Stimulated activated memory B cell treated with anti-CD40 and anti-IgM and Interleukin-4, amounts not matched to agents 10 μg/mL and 1 μg/mL and 100 μg/mL, for 72 hours (primary cell): ENCODE measurements at regions not wholly inside any gene's neighbourhood (a gene's known extent, or its start where the extent isn't known, plus 50 kb on each side); places are given as distances from the start of the nearest gene placed in this dataset.

Experiments
- ATAC-seq: fragments of 150-1000 bp; cut with Tn5 transposase; 2 replicates; pipeline ENCODE4 v1.10.0; 2021
- H3K27ac Mint-ChIP-seq: one replicate; pipeline ENCODE4 v1.8.0; 2022; ENCODE audit warnings: mild to moderate bottlenecking, mixed read lengths
- H3K27me3 Mint-ChIP-seq: one replicate; pipeline ENCODE4 v1.8.0; 2022; ENCODE audit warnings: mixed read lengths
- H3K36me3 Mint-ChIP-seq: one replicate; pipeline ENCODE4 v1.8.0; 2022; ENCODE audit warnings: mixed read lengths
- H3K4me1 Mint-ChIP-seq: one replicate; pipeline ENCODE4 v1.8.0; 2022; ENCODE audit warnings: mixed read lengths
- H3K4me3 Mint-ChIP-seq: one replicate; pipeline ENCODE4 v1.8.0; 2022; ENCODE audit warnings: mild to moderate bottlenecking, moderate library complexity, mixed read lengths
- H3K9me3 Mint-ChIP-seq: one replicate; pipeline ENCODE4 v1.8.0; 2022; ENCODE audit warnings: mixed read lengths

- Mint-ChIP-seq H3K27me3 (peaks cover 17% of the 10 kb centered on the region), H3K9me3 (no peaks in the 10 kb centered on the region), H3K27ac (no peak overlapping the region), H3K4me1 (peaks cover 6% of the 10 kb centered on the region), H3K4me3 (no peak overlapping the region), H3K36me3 (no peaks in the 10 kb centered on the region)
- no peak for ATAC-seq
These were observed 490.5 kb downstream of the TNS1 start for GRCh38 chr2:217512259-217512658.

- no peak for ATAC-seq
- H3K4me1 Mint-ChIP-seq: peaks cover 6% of the 10 kb centered on the region
These were observed 490.9 kb downstream of the TNS1 start for GRCh38 chr2:217511850-217512249.

GRCh38 chr2:217510771-217511291 is 492.0 kb downstream of the TNS1 start:
- Mint-ChIP-seq H3K27me3 (peaks cover 17% of the 10 kb centered on the region), H3K36me3 (no peaks in the 10 kb centered on the region)

More at GRCh38 chr2:217511850-217512249, 490.9 kb downstream of the TNS1 start:
- no peak overlapping the region for H3K27ac Mint-ChIP-seq
- peaks cover 17% of the 10 kb centered on the region for H3K27me3 Mint-ChIP-seq
- no peaks in the 10 kb centered on the region for H3K36me3 Mint-ChIP-seq
- H3K9me3 Mint-ChIP-seq: no peaks in the 10 kb centered on the region
- H3K4me3 Mint-ChIP-seq: no peak overlapping the region

GRCh38 chr2:217505303-217505702 is 497.5 kb downstream of the TNS1 start:
- Mint-ChIP-seq H3K9me3 (no peaks in the 10 kb centered on the region), H3K27ac (no peak overlapping the region), H3K36me3 (no peaks in the 10 kb centered on the region), H3K4me1 (no peaks in the 10 kb centered on the region), H3K4me3 (no peak overlapping the region), H3K27me3 (peaks cover 5% of the 10 kb centered on the region)
- ATAC-seq: no peak

More at GRCh38 chr2:217510771-217511291, 492.0 kb downstream of the TNS1 start:
- ATAC-seq: no peak
- H3K9me3 Mint-ChIP-seq: no peaks in the 10 kb centered on the region
- H3K4me1 Mint-ChIP-seq: peaks cover 6% of the 10 kb centered on the region
- no peak overlapping the region for H3K27ac Mint-ChIP-seq
- H3K4me3 Mint-ChIP-seq: no peak overlapping the region

GRCh38 chr2:217501887-217502286 is 500.9 kb downstream of the TNS1 start:
- Mint-ChIP-seq H3K4me1 (no peaks in the 10 kb centered on the region), H3K4me3 (no peak overlapping the region), H3K27ac (no peak overlapping the region), H3K9me3 (no peaks in the 10 kb centered on the region), H3K27me3 (no peaks in the 10 kb centered on the region), H3K36me3 (no peaks in the 10 kb centered on the region)
- ATAC-seq: no peak

- ATAC-seq: no peak
- Mint-ChIP-seq H3K4me1 (no peaks in the 10 kb centered on the region), H3K36me3 (no peaks in the 10 kb centered on the region), H3K27me3 (no peaks in the 10 kb centered on the region), H3K9me3 (peaks cover 6% of the 10 kb centered on the region), H3K4me3 (no peak overlapping the region), H3K27ac (no peak overlapping the region)
These were observed 504.9 kb downstream of the TNS1 start for GRCh38 chr2:217497843-217498377.

GRCh38 chr2:217494557-217494956 is 508.2 kb downstream of the TNS1 start:
- no peak for ATAC-seq
- Mint-ChIP-seq H3K9me3 (peaks cover 6% of the 10 kb centered on the region), H3K4me3 (no peak overlapping the region), H3K27ac (no peak overlapping the region), H3K27me3 (no peaks in the 10 kb centered on the region), H3K36me3 (no peaks in the 10 kb centered on the region), H3K4me1 (no peaks in the 10 kb centered on the region)

GRCh38 chr2:217491271-217491670 is 511.5 kb downstream of the TNS1 start:
- H3K27me3 Mint-ChIP-seq: no peaks in the 10 kb centered on the region
- peaks cover 6% of the 10 kb centered on the region for H3K9me3 Mint-ChIP-seq
- H3K36me3 Mint-ChIP-seq: no peaks in the 10 kb centered on the region
- H3K4me3 Mint-ChIP-seq: no peak overlapping the region
- no peaks in the 10 kb centered on the region for H3K4me1 Mint-ChIP-seq
- ATAC-seq: no peak
- no peak overlapping the region for H3K27ac Mint-ChIP-seq

GRCh38 chr2:217489145-217489960 is 513.4 kb downstream of the TNS1 start:
- no peak for ATAC-seq
- Mint-ChIP-seq H3K9me3 (peaks cover 6% of the 10 kb centered on the region), H3K27ac (no peak overlapping the region), H3K4me1 (no peaks in the 10 kb centered on the region), H3K4me3 (no peak overlapping the region), H3K36me3 (no peaks in the 10 kb centered on the region), H3K27me3 (no peaks in the 10 kb centered on the region)

- no peak for ATAC-seq
- no peaks in the 10 kb centered on the region for H3K9me3 Mint-ChIP-seq
These were observed 518.7 kb downstream of the TNS1 start for GRCh38 chr2:217484046-217484445.

GRCh38 chr2:217482056-217482710 is 520.6 kb downstream of the TNS1 start:
- no peaks in the 10 kb centered on the region for H3K9me3 Mint-ChIP-seq
- H3K27me3 Mint-ChIP-seq: peaks cover 8% of the 10 kb centered on the region
- H3K36me3 Mint-ChIP-seq: no peaks in the 10 kb centered on the region
- no peak overlapping the region for H3K27ac Mint-ChIP-seq
- H3K4me3 Mint-ChIP-seq: no peak overlapping the region
- no peak for ATAC-seq
- H3K4me1 Mint-ChIP-seq: no peaks in the 10 kb centered on the region

More at GRCh38 chr2:217484046-217484445, 518.7 kb downstream of the TNS1 start:
- H3K27me3 Mint-ChIP-seq: peaks cover 8% of the 10 kb centered on the region
- H3K4me1 Mint-ChIP-seq: no peaks in the 10 kb centered on the region
- H3K27ac Mint-ChIP-seq: no peak overlapping the region
- H3K36me3 Mint-ChIP-seq: no peaks in the 10 kb centered on the region
- no peak overlapping the region for H3K4me3 Mint-ChIP-seq

GRCh38 chr2:217481577-217481976 is 521.2 kb downstream of the TNS1 start:
- H3K9me3 Mint-ChIP-seq: no peaks in the 10 kb centered on the region
- peaks cover 8% of the 10 kb centered on the region for H3K27me3 Mint-ChIP-seq
- H3K4me3 Mint-ChIP-seq: no peak overlapping the region
- no peaks in the 10 kb centered on the region for H3K4me1 Mint-ChIP-seq
- ATAC-seq: no peak
- H3K36me3 Mint-ChIP-seq: no peaks in the 10 kb centered on the region
- H3K27ac Mint-ChIP-seq: no peak overlapping the region

GRCh38 chr2:217479566-217479965 is 523.2 kb downstream of the TNS1 start:
- H3K4me3 Mint-ChIP-seq: no peak overlapping the region
- no peak overlapping the region for H3K27ac Mint-ChIP-seq
- peaks cover 8% of the 10 kb centered on the region for H3K27me3 Mint-ChIP-seq
- no peaks in the 10 kb centered on the region for H3K36me3 Mint-ChIP-seq
- ATAC-seq: no peak
- no peaks in the 10 kb centered on the region for H3K4me1 Mint-ChIP-seq
- no peaks in the 10 kb centered on the region for H3K9me3 Mint-ChIP-seq

GRCh38 chr2:217478831-217479455 is 523.9 kb downstream of the TNS1 start:
- Mint-ChIP-seq H3K4me3 (no peak overlapping the region), H3K27me3 (peaks cover 8% of the 10 kb centered on the region), H3K4me1 (no peaks in the 10 kb centered on the region), H3K9me3 (no peaks in the 10 kb centered on the region), H3K36me3 (no peaks in the 10 kb centered on the region), H3K27ac (no peak overlapping the region)
- no peak for ATAC-seq

GRCh38 chr2:217477583-217477982 is 525.2 kb downstream of the TNS1 start:
- H3K4me3 Mint-ChIP-seq: no peak overlapping the region
- H3K4me1 Mint-ChIP-seq: no peaks in the 10 kb centered on the region
- no peaks in the 10 kb centered on the region for H3K9me3 Mint-ChIP-seq
- ATAC-seq: no peak
- no peaks in the 10 kb centered on the region for H3K27me3 Mint-ChIP-seq
- H3K36me3 Mint-ChIP-seq: no peaks in the 10 kb centered on the region
- no peak overlapping the region for H3K27ac Mint-ChIP-seq
